ENCODE measurements at regions not wholly inside any gene's neighbourhood (a gene's known extent, or its start where the extent isn't known, plus 50 kb on each side); places are given as distances from the start of the nearest gene placed in this dataset.

GRCh38 chr5:91638010-91638409 is 254.9 kb upstream of the ARRDC3 start:
- TF ChIP-seq POLR2A (IDR thresholded peaks at IDR 0.05), result no peak
- no peak for TF ChIP-seq CTCF (IDR thresholded peaks at IDR 0.05)
- no peak for TF ChIP-seq EP300 (IDR thresholded peaks at IDR 0.05)
